ENCODE measurements at regions not wholly inside any gene's neighbourhood (a gene's known extent, or its start where the extent isn't known, plus 50 kb on each side); places are given as distances from the start of the nearest gene placed in this dataset.

DNA sequence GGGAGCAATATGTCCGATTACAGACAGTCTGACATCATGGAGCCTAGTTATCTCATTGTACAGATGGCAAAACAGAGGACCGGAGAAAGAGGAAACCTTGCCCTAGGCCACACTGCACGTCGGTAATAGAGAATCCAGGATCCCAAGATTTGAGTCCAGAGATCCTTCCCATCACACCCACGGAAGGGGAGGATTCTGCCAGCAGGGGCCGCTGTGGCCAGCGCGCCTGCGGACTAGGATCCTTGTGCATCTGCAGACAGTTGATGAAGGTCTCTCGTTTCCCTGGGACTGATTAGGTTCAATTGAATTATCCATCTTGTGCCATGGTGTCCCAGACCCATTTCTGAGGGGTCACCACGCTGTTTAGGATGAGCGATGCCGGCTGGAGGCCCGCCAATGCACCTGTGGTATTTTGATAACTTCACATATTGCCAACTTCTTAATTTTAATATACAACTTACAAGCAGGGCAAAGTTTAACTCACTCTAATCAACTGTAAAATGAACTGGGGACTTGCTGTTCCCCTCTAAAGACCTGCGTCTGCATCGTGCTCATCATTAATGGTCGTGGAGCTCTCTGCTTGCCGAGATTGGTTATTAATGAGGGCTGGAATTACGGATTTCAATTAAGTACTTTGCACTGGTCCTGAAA, 592.7 kb upstream of the BRINP1 start:
- 25 to 31% (median 25%) methylated on average over 19 of the region's 19 CpGs for WGBS, 3 donors
- Histone ChIP-seq H3K4me1 (peaks cover 7% of the 10 kb centered on the region), H3K9me3 (no peaks in the 10 kb centered on the region), H3K27me3 (ENCODE audit: insufficient read depth in 3 of 3, low read length in 2 of 3) (no peaks in the 10 kb centered on the region), H3K36me3 (ENCODE audit: insufficient read depth in 1 of 2, low read depth in 1 of 2) (no peaks in the 10 kb centered on the region), H3K4me3 (no peak overlapping the region), H3K27ac (no peak overlapping the region)
- intact Hi-C loops (cut with DNase I), result loop anchor here (2.0 to 10.0 kb wide), 3 partner anchors 383 to 515 kb away; no protein-coding TSS in a partner anchor
- DNase-seq (peak; percentile 16 to 48), ATAC-seq (peak in 2 of 4 donors; percentile 55 to 65)
- TF ChIP-seq, protein P1, sequence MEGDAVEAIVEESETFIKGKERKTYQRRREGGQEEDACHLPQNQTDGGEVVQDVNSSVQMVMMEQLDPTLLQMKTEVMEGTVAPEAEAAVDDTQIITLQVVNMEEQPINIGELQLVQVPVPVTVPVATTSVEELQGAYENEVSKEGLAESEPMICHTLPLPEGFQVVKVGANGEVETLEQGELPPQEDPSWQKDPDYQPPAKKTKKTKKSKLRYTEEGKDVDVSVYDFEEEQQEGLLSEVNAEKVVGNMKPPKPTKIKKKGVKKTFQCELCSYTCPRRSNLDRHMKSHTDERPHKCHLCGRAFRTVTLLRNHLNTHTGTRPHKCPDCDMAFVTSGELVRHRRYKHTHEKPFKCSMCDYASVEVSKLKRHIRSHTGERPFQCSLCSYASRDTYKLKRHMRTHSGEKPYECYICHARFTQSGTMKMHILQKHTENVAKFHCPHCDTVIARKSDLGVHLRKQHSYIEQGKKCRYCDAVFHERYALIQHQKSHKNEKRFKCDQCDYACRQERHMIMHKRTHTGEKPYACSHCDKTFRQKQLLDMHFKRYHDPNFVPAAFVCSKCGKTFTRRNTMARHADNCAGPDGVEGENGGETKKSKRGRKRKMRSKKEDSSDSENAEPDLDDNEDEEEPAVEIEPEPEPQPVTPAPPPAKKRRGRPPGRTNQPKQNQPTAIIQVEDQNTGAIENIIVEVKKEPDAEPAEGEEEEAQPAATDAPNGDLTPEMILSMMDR (IDR thresholded peaks at IDR 0.05), result peak; percentile 66

DNA sequence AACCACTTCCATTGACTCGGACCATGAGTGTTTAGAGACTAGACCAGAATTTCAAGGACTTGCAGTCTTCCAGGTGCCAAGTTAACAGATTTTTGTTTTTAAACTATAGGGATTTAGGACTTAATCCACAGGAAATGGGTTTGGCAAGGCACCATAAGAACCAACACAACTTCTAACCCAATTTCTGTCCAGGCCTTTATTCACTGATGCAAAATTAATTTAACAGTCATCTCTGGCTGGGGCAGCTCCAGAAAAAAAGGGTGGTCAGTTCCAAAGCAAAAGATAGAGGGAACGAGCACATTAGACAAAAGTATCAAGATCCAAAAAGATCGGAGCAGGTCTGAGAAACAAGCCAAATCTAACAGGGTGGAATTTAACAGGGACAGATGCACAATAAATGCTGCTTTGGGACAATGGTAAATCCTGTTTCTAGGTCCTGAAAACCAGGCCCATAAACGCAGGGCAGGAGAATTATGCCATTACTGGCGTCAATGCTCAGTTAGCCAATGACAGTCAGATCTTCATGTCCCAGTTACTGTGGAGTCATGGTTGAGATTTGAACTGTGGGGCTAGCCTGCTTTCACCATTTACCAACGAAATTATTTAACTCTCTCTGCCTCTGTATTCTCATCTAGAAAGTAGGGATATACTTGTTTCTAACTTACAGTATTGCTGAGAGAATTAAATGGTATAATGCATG, 590.8 kb upstream of the BRINP1 start:
- no peak for ATAC-seq
- no peak for DNase-seq
- intact Hi-C loops (cut with DNase I), result loop anchor here (2.0 to 10.0 kb wide), 3 partner anchors 385 to 517 kb away; no protein-coding TSS in a partner anchor

DNA sequence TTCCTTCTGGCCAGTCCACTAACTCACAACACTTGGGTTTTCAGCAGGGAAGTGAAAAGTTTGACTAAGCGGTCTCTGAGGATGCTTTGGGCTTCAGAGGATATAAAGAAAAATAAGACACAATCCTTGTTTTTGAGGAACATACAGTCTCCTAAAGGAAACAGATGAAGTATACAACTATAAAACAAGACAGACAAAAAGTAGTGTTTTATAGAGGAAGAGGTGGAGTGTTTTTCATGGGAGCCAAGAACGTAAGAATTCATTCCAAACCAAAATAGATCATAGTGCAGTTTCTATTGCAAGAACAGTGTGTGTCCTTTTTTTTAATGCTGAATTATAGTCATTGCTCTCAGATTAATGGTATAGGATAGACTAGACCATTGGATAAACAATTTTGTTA, 586.9 kb upstream of the BRINP1 start:
- DNase-seq (no peak), ATAC-seq (no peak)
- 69 to 77% (median 75%) methylated on average over 2 of the region's 2 CpGs for WGBS, 3 donors
- H3K4me1 ChIP-seq, result no peaks in the 10 kb centered on the region
- intact Hi-C loops (cut with DNase I), result no loop called here
- H3K27ac ChIP-seq, result no peak overlapping the region
- no peaks in the 10 kb centered on the region for H3K36me3 ChIP-seq (ENCODE audit: insufficient read depth in 1 of 2, low read depth in 1 of 2)
- no peak overlapping the region for H3K4me3 ChIP-seq
- no peaks in the 10 kb centered on the region for H3K27me3 ChIP-seq (ENCODE audit: insufficient read depth in 3 of 3, low read length in 2 of 3)
- TF ChIP-seq, protein P1 (IDR thresholded peaks at IDR 0.05), result no peak
- H3K9me3 ChIP-seq, result no peaks in the 10 kb centered on the region

More for the DNA sequence above, 590.8 kb upstream of the BRINP1 start:
- WGBS, 3 donors, result 32 to 44% (median 36%) methylated on average over 6 of the region's 6 CpGs
- Histone ChIP-seq H3K9me3 (no peaks in the 10 kb centered on the region), H3K4me1 (peaks cover 7% of the 10 kb centered on the region), H3K4me3 (no peak overlapping the region), H3K27ac (no peak overlapping the region), H3K36me3 (ENCODE audit: insufficient read depth in 1 of 2, low read depth in 1 of 2) (no peaks in the 10 kb centered on the region), H3K27me3 (ENCODE audit: insufficient read depth in 3 of 3, low read length in 2 of 3) (no peaks in the 10 kb centered on the region)
- TF ChIP-seq, protein P1 (IDR thresholded peaks at IDR 0.05), result no peak

DNA sequence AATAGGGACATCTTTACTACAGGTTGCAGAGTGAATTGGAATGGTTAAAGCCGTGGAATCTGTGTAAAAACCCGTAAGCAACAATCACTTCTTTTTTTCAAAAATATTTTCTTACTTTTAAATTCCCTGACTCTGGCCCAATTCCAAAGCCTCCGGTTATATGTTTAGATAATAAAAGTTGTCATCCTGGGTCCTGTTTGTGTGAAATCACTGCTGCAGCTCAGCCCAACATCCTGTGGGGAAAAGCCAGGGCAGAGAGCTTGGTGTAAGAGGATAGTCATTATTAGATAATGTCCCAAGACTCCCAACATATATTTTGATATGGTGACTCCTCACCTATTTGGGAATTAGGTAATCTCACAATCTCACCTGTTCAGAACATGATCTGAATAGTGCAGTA, 586.0 kb upstream of the BRINP1 start:
- no peak for DNase-seq
- no peaks in the 10 kb centered on the region for H3K4me1 ChIP-seq
- TF ChIP-seq, protein P1 (IDR thresholded peaks at IDR 0.05), result no peak
- WGBS, 3 donors, result 58 to 62% (median 59%) methylated on average over 3 of the region's 3 CpGs
- H3K27me3 ChIP-seq (ENCODE audit: insufficient read depth in 3 of 3, low read length in 2 of 3), result no peaks in the 10 kb centered on the region
- no peak for ATAC-seq
- no peaks in the 10 kb centered on the region for H3K9me3 ChIP-seq
- no peak overlapping the region for H3K4me3 ChIP-seq
- H3K27ac ChIP-seq, result no peak overlapping the region
- intact Hi-C loops (cut with DNase I), result no loop called here
- H3K36me3 ChIP-seq (ENCODE audit: insufficient read depth in 1 of 2, low read depth in 1 of 2), result no peaks in the 10 kb centered on the region

Data from psoas muscle (tissue), 7 donors.